ENCODE measurements at regions not wholly inside any gene's neighbourhood (a gene's known extent, or its start where the extent isn't known, plus 50 kb on each side); places are given as distances from the start of the nearest gene placed in this dataset.
"Not testable (repeated sequence)": the region's sequence is repeated elsewhere in the genome, so short reads cannot be mapped to it uniquely, and the experiment has no call there.

DNA sequence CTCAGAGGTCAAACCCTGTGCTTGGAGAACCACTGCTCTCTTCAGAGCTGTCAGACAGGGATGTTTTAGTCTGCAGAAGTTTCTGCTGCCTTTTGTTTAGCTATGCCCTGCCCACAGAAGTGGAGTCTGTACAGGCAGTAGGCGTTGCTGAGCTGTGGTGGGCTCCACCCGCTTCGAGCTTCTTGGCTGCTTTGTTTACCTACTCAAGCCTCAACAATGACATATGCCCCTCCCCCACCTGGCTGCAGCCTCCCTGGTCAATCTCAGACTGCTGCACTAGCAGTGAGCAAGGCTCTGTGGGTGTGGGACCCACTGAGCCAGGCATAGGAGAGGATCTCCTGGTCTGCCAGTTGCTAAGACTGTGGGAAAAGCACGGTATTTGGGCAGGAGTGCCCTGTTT lies 756.6 kb downstream of the EDEM1 start:
- not testable (repeated sequence) for DNase-seq (ENCODE audit: low read depth in 1 of 2, low spot score in 1 of 2)

DNA sequence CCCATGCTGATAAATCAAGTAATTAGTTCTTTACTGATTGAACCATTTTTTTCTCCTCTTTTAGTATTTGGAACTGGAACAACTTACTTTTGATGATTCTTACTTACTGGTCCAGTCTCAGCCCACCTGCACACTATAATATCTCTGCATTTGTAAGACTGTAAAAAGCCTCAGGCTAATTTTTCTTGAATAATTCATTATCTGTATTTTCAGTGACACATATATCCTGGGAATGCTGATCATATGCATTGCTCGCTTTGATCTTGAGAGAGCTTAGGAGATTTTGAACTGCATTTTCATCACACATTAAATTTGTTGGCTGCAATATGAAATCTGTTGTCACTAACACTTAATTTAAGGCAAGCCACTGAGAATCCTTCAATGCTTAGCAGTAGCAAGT lies 760.6 kb downstream of the EDEM1 start:
- no peak for DNase-seq (ENCODE audit: low read depth in 1 of 2, low spot score in 1 of 2)

DNA sequence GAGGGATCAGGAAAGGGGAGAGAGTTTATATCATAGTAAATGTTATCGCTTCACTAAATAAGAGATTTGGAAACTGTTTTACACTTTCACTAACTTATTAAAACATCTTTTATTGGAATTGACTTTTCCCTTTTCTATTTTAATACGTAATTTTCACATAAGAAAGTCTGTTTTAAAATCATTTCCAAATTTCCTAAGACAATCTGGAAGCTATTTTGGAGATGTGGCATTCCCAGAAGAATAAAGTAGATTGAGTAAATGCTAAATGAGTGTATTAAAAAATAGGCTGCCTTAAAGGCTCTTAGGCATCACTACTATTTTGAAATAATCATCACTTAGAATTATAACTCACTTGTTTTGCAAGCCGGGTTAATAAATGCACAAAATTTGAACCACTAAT lies 763.5 kb downstream of the EDEM1 start:
- no peak for DNase-seq (ENCODE audit: low read depth in 1 of 2, low spot score in 1 of 2)

DNA sequence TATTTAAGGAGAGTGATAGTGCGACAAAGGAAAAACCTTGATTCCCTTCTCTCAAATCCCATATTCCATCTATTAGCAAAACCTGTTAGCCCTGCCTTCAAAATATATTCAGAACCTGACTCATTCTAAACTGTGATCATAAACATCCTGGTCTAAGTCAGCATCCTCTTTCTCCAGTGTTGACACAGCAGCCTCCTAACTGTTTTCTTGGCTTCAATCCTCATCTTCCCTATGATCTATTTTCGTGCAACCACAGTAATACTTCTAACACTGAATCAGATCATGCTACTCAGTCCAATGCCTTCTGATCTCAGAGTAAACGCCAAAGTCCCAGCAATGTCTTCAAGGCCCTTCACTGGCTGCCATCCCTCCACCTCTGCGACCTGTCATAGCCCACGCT lies 785.1 kb downstream of the EDEM1 start:
- DNase-seq (ENCODE audit: low read depth in 1 of 2, low spot score in 1 of 2) = no peak

DNA sequence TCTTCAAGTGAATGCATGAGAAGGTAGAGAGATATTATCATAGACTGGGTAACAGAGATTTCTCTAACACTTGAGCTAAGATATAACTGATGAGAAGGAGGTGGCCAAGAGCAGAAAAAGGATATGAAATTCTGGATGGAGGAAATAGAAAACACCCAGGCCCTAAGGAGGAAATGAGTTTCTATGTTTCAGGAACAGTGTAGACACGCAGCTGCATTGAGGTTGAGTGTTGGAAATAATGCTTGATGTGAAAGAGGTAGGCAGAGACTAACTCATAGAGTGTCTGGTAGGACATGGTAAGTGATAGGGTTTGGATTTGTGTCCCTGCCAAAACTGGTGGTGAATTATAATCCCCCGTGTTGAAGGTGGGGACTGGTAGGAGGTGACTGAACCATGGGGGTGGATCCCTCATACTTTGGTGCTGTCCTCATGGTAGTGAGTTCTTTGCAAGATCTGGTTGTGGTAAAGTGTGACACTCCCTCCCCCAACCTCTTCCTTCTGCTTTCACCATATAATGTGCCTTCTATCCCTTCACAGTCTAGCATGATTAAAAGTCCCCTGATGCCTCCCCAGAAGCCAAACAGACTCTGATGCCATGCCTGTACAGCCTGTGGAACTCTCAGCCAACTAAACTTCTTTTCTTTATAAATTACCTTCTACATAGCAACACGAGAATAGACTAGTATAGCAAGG lies 787.3 kb downstream of the EDEM1 start:
- no peak for DNase-seq (ENCODE audit: low read depth in 1 of 2, low spot score in 1 of 2)

DNA sequence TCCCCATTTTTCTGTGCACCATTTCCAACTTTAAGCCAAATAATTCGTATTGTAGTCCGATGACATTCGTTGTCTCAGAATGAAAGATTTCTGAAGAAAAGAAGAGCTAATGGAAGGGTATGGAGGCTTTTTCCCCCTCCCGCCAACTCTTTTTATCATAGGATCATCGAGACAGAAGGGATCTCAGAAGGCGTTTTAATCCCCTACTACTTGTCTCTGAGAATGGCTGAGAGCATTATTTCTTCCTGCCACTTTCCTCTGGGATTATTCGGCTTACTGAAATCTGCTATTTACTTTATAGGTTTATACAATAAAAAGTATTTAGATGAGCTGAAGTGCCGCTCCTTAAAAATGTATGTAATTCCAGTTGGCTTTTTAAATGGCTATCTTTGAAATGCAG lies 789.8 kb downstream of the EDEM1 start:
- DNase-seq (ENCODE audit: low read depth in 1 of 2, low spot score in 1 of 2) = no peak

DNA sequence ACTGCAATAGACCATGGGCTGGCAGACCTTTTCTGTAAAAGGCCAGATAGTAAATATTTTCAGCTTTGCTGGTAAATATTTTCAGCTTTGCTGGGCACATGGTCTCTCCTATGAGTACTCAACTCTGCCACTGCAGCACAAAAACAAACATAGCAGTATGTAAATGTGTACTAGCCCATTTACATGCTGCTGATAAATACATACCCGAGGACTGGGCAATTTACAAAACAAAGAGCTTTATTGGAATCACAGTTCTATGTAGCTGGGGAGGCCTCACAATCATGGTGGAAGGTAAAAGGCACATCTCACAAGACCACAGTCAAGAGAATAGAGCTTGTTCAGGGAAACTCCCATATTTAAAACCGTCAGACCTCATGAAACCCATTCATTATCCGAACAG lies 793.0 kb downstream of the EDEM1 start:
- DNase-seq (ENCODE audit: low read depth in 1 of 2, low spot score in 1 of 2) = no peak

DNA sequence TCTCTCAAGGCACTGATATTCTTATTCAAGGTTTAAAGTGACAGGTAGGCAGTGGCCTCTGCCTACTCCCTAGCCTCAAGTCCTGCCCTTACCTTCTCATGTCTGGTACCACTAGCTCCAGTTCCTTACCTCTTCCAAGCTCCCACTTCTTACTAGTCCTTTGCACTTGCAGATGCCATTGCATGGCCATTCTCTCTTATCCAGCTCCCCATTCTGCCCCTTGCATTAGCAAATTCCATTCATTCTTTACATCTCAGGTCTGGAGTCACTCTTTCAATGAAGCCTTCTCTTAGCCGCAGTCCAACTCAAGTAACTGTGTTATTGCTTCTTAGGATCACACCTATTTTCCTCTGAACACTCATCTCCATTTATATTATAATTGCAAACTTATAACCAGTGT lies 807.1 kb downstream of the EDEM1 start:
- no peak for DNase-seq (ENCODE audit: low read depth in 1 of 2, low spot score in 1 of 2)

DNA sequence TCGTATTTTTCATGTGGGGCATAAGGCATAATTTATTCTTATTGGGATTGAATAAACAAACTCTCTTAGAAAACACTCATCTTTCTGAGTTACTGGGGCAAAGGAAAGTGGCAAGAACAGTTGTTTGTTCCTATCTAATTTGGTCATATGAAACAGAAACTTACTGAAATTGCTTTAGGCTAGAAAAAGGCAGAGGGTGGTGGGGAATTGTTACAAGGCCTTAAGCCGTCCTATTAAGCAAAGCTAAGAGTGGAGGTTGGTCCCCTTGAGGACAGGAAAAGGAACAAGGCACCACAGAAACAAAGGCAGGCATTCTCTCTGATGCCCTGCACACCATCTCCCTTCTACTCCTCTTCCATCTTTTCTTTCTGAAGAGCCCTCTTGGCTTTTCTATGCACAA lies 830.9 kb downstream of the EDEM1 start:
- DNase-seq (ENCODE audit: low read depth in 1 of 2, low spot score in 1 of 2) = no peak

DNA sequence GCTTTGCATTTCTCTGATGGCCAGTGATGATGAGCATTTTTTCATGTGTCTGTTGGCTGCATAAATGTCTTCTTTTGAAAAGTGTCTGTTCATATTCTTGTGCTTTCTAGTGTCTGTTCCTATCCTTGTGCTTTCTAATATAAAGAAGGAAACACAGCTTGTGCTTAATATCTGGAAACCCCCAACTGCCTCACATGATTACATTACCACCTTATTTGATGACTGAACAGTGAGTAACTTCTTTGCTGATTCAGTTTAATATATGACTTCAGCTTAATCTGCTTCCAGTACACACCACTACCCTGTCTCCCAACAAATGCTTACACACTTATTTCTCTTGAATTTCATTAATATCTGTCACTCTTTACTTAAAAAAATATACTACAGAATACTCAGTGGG lies 835.1 kb downstream of the EDEM1 start:
- no peak for DNase-seq (ENCODE audit: low read depth in 1 of 2, low spot score in 1 of 2)

DNA sequence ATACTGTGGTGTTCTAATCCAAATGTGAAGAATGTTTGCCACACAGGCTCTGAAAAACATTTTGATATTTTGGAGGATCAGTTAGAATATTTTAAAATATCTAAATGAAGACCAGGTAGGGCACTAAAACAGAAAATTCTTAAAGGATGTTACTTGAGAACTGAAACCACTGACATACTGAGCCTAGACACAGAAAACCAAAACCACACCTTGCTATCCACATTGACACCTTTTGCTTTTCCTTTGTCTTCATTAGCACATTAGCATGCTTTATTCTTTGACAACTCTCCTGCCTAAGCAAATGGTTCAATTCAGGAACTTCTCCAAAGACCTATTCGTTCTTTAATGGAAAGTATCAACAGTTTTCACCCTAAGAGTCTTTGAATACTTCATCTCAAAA lies 835.9 kb upstream of the GRM7 start:
- DNase-seq (ENCODE audit: low read depth in 1 of 2, low spot score in 1 of 2) = no peak

DNA sequence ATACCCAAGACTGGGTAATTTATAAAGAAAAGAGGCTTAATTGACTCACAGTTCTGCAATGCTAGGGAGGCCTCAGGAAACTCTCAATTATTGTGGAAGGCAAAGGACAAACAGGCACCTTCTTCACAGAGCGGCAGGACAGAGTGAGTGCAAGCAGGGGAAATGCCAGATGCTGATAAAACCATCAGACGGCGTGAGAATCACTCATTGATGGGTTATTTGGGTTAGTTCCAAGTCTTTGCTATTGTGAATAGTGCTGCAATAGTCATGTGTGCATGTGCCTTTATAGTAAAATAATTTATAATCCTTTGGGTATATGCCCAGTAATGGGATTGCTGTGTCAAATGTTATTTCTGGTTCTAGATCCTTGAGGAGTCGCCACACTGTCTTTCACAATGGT lies 830.3 kb upstream of the GRM7 start:
- DNase-seq (ENCODE audit: low read depth in 1 of 2, low spot score in 1 of 2) = not testable (repeated sequence)

DNA sequence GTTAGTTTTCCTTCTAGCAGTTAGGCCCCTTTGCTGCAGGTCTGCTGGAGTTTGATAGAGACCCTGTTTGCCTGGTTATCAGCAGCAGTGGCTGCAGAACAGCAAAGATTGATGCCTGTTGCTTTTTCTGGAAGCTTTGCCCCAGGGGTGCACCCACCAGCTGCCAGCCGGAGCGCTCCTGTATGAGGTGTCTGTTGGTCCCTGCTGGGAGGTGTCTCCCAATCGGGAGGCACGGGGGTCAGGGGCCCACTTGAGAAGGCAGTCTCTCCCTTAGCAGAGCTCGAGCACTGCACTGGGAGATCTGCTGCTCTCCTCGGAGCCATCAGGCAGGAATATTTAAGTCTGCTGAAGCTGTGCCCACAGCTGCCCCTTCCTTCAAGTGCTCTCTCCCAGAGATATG lies 825.3 kb upstream of the GRM7 start:
- DNase-seq (ENCODE audit: low read depth in 1 of 2, low spot score in 1 of 2) = no peak

DNA sequence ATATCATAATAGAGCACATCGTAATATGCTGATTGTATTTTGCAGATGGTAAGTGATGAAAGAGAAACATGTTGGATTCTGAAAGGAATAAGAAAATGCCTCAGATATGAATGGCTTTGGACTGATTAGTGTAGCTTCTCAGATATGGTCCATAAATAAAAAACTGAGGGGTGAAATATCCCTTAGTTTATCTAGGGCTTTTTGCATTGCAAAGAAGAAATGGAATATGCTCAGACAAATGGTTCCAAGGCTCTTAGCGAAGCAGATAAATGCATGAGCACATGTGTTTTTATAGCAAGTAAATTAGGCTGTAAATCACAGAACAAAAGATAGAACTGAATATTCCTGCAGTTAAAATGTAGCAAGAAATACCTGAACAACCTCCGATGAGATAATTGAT lies 820.9 kb upstream of the GRM7 start:
- DNase-seq (ENCODE audit: low read depth in 1 of 2, low spot score in 1 of 2) = no peak

DNA sequence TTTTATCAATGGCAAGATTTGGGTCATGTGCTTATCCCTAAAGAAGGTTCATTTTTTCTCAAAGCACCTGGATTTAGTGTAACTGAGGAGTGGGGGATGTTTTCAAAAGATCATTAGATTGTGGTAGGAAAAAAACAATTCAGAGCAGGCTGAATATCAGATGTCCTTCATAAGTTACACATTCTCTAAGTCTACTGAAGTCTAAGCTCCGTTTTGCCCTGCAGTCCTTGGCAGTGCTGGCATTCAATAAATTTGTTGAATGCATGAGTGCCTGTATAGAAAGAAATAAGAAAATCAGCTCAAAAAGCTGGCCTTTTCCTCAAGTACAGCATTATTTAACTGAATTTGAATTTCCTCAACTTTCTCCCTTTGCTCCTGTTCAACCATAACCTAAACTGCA lies 819.0 kb upstream of the GRM7 start:
- no peak for DNase-seq (ENCODE audit: low read depth in 1 of 2, low spot score in 1 of 2)

DNA sequence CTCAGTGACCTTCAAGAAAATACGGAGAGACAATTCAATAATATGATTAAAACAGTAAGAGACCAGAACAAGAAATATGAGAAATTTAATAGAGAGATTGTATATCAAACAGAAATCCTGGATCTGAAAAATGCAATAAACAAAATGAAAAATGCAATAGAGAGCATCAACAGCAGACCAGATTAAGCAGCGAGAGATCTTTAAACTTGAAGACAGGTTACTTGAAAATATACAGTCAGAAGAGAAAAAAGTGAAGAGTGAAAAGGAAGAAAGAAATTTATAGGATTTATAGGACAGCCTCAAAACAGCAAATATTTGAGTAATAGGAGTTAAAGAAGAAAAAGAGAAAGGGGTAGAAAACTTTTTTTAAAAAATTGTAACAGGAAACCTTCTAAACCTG lies 813.9 kb upstream of the GRM7 start:
- no peak for DNase-seq (ENCODE audit: low read depth in 1 of 2, low spot score in 1 of 2)

DNA sequence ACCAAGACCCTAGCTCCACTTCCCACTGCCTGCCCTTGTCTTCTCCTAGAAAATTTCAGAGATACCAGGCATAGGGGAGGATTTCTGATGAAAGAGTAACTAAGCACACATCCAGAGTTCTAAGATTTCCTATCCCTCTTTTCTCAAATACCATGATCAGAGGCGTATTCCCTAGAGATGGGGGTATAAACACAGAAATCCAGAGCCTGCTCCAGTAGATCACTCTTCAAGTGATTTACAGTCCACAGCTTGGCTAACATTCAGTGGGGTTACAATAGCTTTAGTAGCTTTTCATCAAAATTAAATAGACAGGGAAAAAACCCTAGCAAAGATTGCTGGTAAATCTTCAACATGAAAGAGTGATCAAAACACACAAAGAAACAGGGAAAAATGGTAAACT lies 800.7 kb upstream of the GRM7 start:
- DNase-seq (ENCODE audit: low read depth in 1 of 2, low spot score in 1 of 2) = no peak

DNA sequence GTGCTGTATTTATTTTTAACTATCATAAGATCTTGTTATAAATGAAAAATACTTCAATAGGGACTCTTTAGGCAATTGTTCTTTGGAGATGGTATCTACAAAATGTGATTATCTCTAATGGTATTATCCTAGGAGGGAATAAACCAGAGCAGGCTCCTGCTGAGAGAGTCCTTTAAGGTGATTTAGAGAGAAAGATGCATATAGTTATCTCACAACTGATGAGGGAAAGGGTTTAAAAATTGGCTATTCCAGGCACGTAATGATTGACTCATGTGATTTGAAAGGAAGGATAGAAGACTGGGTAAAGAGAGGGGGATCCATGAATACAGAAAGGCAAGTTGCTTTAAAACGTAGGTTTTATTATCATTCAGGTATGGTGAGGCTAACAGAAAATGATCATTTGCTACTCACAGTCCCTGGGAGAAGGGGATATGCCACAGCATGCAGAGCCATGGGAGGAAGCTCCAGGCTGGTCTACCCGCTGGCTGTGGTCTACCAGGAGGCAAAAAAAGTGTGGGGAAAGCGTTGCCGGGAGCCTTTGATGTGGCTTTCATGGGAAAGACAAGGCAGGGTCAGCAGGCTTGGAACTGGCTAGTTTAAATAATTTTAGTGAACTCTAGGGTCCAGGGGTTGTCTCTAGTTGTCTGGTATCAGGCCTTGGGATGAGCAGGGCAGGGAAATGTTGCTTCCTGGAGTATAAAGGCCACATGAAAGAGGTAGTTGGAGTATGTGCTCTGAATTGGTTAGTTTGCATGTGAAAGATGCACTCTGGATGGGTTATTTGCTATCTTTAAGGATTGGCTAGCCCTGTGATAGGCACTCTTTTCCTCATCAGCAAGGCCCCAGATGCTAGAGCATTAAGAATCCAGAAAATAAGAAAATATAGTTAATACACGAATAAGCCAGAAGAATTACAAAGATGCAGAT lies 798.4 kb upstream of the GRM7 start:
- no peak for DNase-seq (ENCODE audit: low read depth in 1 of 2, low spot score in 1 of 2)

DNA sequence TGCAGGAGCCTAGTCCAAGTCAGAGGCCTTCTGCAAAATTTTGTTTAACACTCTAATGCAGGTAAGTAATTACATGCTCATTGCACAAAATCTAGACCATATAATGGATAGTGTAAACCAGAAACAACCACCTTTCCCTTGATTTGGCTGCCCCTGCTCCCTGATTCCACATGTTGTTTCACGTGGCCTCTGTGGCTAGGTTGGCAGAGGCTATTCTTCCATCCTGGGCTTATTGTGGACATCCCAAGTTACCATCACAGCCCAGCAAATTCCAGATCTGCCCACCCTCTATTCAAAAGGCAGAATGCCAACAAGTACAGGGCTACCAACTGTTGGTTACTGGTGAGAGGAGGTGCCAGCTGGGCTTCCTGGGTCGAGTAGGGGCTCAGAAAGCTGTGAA lies 794.5 kb upstream of the GRM7 start:
- no peak for DNase-seq (ENCODE audit: low read depth in 1 of 2, low spot score in 1 of 2)

DNA sequence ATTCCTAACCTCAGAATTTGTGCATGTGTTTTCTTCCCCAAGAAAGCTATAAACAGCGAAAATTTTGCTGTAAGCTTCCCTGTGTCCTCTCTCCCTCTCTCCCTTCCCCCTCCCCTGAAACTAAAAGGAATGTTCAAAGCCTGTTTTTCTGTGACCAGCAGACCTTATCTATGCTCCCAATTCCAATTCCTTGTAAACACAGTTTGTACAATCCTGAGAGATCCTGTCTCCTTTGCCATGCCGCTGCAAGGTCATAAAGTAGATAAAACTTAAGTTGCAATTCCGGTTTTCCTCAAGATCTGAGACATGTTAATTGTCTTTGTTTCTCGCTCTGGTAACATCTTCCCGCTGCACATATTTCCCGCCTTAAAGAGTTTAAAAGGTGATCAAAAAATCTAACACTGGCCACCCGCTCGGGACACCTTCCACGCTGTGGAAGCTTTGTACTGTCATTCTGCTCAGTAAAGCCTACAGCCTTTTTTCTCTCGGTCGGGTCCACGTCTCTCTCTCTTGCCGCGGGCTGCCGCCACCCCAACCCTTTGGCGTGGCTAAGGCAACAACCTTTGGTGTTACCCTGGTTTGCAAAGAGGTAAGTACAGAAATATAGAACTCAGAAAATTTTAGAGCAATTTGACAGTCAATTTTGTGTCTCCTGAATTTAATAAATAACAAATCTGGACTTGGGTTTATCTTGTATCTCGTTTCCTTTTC lies 793.9 kb upstream of the GRM7 start:
- not testable (repeated sequence) for DNase-seq (ENCODE audit: low read depth in 1 of 2, low spot score in 1 of 2)

DNA sequence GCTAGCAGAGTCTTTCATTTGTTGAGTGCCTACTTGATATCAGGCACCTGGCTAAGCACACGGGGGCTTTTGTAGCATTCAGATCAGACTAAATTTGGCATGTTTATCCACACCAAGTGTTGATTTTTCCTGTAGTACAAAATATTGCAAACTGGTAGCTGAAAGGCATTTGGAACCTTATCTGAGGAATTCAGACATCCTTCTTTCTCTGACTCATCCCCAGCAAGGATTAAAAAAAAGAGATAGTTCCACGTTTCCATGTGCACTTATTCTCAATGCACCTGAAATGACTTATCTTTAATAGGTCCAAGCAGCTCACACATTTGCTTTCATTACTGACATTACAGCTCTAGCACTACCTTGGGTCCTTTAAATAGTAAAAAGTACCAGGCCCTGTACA lies 786.0 kb upstream of the GRM7 start:
- DNase-seq (ENCODE audit: low read depth in 1 of 2, low spot score in 1 of 2) = no peak

DNA sequence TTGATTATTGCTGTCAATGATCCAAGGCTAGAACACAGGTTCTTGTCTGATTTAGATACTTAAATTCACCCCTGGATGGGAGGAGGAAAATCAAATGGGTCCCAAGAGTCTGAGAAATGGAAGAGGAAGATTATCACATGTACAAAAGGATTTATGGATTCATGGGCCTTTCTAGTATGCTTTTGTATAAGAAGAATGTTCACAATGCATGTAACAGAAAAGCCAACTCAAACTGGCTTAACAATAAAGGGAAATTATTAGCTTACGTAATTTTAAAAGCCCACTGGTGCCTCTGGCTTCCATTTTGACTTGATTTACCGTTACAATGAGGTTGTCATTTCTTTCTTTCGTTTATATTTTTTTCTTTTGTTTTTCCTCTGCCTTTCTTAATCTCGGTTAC lies 782.5 kb upstream of the GRM7 start:
- no peak for DNase-seq (ENCODE audit: low read depth in 1 of 2, low spot score in 1 of 2)
